HG03442 (cell line): ENCODE measurements at regions not wholly inside any gene's neighbourhood (a gene's known extent, or its start where the extent isn't known, plus 50 kb on each side); places are given as distances from the start of the nearest gene placed in this dataset.

Source experiments
- ATAC-seq: cut with Tn5 transposase; IDR thresholded peaks from one replicate; pipeline ENCODE4 v1.9.1; 2021; ENCODE audit warnings: mild to moderate bottlenecking, moderate library complexity; ENCODE audit not compliant: unreplicated experiment

DNA sequence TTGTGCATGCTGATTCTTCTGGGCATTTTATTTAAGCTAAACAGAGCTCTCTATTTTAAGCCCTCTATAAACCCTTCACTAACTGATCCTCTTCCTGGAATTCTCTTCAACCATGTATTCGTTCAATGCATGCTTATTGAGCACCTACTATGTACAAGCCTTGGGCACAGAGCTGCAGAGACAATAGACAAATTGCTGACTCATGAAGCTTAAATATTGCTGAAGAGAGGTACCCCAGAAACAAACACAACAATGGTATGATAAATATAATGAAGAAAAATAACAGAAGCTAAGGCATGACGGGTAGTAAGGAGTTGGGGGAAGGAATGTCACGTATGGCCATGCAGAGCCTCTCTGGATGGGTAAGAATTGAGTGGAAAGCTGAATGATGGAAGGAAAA, 222.2 kb downstream of the PPARGC1A start:
- no peak for ATAC-seq

DNA sequence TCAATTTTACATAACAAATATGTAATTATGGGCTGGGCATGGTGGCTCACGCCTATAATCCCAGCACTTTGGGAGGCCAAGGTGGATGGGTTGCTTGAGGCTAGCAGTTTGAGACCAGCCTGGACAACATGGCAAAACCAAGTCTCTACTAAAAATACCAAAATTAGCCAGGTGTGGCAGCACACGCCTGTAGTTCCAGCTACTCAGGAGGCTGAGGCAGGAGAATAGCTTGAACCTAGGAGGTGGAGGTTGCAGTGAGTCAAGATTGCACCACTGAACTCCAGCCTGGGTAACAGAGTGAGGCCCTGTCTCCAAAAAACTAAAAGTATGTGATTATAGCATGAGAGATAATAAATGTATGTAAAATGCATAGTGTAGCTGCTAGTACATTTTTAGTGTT, 229.0 kb downstream of the PPARGC1A start:
- no peak for ATAC-seq

GRCh38 chr4:23654791-23655190, 235.1 kb downstream of the PPARGC1A start:
- no peak for ATAC-seq

DNA sequence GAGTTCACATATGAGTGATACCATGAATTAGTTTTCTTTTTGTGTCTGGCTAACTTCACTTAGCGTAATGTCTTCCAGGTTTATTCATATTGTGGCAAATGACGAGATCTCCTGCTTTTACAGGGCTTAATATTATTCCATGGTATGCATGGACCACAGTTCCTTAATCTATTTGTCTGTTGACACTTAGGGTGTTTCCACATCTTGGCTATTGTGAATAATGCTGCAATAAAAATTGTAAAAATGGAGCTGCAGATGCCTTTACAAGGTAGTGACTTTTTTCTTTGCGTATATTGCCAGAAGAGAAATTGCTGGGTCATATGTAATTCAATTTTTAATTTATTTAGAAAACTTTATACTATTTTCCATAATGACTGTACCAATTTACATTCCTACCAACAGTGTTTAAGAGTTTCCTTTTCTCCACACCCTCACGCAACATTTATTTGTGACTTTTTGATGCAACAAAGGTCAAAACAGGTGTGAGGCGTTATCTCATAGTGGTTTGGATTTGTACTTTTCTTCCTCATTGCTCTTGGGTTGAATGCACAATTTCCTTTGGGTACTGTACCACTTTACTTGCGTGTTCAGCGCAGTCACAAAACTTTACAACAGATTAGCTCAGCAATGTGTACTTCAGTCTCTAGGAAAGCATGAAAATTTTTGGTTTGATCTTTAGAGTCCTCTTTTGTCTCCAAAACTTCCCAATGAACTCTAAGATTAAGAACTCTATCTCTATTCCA, 240.8 kb downstream of the PPARGC1A start:
- no peak for ATAC-seq

GRCh38 chr4:23635468-23635867, 254.4 kb downstream of the PPARGC1A start:
- no peak for ATAC-seq

DNA sequence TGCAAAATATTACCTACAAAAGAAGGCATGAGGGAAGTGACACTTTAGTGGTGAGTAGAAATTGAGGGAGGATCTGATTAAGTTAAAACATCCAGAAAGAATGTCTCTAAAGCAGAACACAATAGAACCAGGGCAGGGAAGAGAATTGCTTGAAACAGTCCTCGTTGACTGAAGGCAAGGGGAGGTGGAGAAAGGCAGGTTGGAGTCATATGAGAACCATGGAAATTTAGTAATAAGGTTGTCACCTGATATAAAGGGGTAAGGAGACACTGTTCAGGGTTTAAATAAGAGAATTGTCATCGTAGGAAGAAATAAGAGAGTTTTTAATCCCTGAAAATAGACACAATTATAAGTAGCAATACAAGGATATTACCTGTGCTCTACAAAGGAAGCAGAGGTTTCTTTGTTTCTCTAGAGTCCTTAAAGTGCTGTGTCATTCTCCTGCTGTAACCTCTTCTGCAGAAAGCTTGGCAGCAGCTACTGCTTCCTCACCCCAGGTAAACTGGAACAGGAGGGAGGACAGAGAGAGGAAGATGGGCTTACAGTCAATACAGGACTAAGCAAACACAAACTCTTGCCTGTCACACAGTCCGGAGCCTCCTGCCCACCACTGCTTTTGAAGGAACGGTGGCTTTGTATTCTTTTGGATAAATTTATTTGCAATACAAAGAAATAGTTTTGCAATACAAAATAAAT, 258.4 kb downstream of the PPARGC1A start:
- no peak for ATAC-seq

GRCh38 chr4:23630110-23630509, 259.7 kb downstream of the PPARGC1A start:
- no peak for ATAC-seq

DNA sequence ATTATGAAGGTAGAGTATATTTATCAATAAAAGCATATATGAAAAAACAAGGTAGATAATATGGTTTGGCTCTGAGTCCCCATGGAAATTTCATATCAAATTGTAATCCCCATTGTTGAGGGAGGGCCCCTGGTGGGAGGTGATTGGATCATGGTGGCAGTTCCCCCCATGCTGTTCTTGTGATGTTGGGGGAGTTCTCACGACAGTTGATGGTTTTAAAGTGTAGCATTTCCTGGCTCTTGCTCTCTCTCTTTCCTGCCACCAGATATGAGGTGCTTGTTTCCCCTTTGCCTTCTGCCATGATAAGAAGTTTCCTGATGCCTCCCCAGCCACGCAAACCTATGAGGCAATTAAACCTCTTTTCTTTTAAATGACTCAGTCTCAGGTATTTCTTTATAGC, 260.4 kb downstream of the PPARGC1A start:
- ATAC-seq: no peak

GRCh38 chr4:23614284-23614892, 275.5 kb downstream of the PPARGC1A start:
- no peak for ATAC-seq

DNA sequence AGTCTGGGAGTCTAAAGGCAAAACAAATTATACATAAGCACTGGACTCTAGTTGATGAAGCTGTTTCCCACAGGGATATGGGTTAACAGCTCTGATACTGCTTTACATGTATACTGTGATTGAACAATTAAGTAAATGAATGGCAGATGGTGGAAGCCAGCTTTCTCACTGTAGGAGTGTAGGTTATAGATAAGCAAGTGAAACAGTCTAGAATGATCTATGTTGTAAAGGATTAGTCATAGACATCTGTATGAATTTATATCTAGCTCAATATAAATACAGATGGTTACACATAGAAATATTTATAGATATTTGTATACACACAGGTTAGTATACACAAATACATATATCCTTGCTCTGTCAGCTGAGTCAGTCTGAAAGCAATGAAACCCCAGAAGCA, 276.1 kb downstream of the PPARGC1A start:
- ATAC-seq: no peak

DNA sequence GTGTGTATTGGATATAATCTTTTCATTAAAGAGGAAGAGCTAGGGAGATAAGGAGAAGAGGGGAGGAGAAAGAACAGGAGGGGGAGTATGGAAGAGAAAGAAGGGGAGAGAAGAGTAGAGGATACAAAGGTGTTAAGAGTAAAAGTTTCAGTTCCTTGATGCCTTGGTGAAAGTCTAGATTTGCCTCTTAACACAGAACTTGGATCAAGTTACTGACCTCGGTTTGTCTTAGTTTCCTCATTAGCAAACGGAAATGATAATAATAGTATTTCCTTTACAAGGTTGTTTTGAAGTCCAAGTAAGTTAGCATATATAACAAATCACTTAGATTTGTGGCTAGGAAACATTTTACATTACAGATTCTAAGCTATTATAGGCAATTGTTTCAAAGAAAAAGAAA, 287.1 kb downstream of the PPARGC1A start:
- no peak for ATAC-seq

GRCh38 chr4:23594125-23594524, 295.7 kb downstream of the PPARGC1A start:
- no peak for ATAC-seq

- ATAC-seq: no peak
These were observed 299.4 kb downstream of the PPARGC1A start for GRCh38 chr4:23590431-23590830.

DNA sequence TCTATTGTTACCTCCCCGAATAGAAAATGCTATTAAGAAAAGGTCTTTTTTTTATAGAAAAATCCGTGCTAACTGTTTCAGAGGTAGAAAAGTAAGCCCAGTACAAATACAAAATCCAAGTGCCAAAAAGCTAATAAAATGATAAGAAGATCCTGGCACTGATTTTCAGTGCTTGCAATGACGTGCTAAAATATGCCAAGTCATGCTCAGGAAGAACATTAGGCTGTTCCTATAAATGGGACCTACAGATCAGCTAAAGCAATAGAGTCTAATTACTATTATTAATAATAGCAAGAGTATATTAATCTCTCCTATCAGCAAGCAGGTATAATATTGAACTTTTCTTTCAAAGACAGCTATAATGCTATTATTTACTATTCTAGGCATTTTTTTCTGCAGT, 305.8 kb downstream of the PPARGC1A start:
- no peak for ATAC-seq

- ATAC-seq: no peak
These were observed 307.2 kb downstream of the PPARGC1A start for GRCh38 chr4:23582671-23583070.

- no peak for ATAC-seq
These were observed 310.7 kb downstream of the PPARGC1A start for GRCh38 chr4:23579166-23579565.

DNA sequence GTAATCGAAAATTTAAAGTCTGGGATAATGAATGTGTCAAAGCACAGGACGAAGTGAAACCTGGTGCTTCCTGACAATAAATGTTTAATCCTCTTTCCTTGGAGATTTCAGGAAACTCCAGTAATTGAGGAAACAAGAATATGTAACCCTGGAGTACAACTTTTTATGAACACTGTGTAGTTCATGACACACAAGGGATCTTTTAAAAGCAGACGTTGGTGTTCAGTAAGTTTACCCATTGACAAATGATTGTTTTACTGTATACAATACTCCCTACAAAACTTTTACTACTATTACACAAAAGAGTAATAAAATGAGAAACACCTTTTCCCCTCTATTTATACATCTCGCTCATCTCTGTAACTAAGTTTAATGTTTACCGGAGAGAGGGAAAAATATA, 312.4 kb downstream of the PPARGC1A start:
- no peak for ATAC-seq

GRCh38 chr4:23572382-23572781, 317.5 kb downstream of the PPARGC1A start:
- ATAC-seq: no peak

GRCh38 chr4:23567338-23567737, 322.5 kb downstream of the PPARGC1A start:
- no peak for ATAC-seq

DNA sequence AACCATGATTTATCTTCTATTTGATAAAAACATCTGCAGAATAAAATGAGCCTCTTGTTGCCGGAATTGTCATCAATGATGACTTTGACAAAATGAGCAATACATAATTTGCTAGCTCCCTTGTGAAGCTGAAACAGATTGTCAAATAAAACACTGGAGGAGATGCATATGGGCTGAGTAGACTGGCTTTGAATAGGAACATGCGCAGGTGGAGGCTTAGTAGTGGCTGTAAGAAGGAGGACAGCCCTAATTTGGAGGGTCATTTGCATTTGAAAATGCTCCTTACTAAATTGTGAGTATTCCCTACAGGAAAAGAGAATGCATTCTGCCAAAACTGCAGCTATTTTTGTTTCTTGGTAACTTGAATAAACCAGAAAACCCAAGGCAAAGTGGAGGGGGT, 329.1 kb downstream of the PPARGC1A start:
- ATAC-seq: no peak

DNA sequence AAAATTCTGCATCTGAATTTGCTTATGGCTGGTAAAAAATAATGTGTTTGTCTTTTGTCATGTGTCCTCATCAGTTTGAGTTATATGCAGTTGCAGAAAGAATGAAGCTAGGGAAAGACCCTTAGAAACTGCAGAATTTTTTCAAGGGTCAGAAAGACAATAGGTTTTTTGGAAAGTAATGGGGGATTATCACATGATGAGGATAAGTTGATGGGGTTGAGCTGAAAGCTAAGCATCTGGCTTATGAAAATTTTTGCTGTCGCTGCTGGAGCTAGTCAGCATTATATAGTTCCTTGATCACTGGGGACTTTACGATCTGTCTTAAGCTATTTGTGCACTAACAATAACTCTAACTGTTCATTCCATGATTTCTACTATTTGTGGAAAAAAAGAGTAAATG, 331.7 kb downstream of the PPARGC1A start:
- ATAC-seq: no peak

- no peak for ATAC-seq
These were observed 342.2 kb downstream of the PPARGC1A start for GRCh38 chr4:23547601-23548000.
